NCI-H187 treated with DMSO at 0.1 percent for 48 hours (cell line): ENCODE measurements at regions not wholly inside any gene's neighbourhood (a gene's known extent, or its start where the extent isn't known, plus 50 kb on each side); places are given as distances from the start of the nearest gene placed in this dataset.
"Not testable (repeated sequence)": the region's sequence is repeated elsewhere in the genome, so short reads cannot be mapped to it uniquely, and the experiment has no call there.

Experiments used
- DNase-seq: peaks from one replicate; lab custom pipeline; 2025; lab: John Stamatoyannopoulos, UW

GRCh38 chr11:134978388-134979088 lies 566.5 kb upstream of the B3GAT1 start:
- no peak for DNase-seq

- DNase-seq, result no peak
These were observed 564.5 kb upstream of the B3GAT1 start for GRCh38 chr11:134976551-134976950.

GRCh38 chr11:134975866-134976376 lies 563.9 kb upstream of the B3GAT1 start:
- no peak for DNase-seq

DNA sequence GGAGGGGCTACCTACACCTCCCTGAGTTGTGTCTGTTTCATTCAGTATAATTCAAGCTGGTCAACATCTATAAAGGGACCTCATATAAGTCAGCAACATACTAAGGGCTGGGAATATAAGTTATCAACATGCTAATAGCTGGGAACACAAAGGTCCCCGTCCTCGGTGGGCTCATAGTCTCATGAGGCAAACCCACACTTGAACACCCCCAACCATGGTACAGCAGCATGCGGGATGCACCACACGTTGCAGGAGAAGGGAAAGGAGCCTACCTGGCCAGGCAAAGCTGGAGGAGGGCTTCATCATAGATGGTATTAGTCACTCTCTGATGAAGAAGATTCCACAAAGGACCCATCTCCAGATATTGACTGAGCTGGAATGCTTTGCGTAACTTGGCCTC lies 561.8 kb upstream of the B3GAT1 start:
- no peak for DNase-seq

GRCh38 chr11:134971381-134971780 lies 559.3 kb upstream of the B3GAT1 start:
- DNase-seq, result no peak

- no peak for DNase-seq
These were observed 555.7 kb upstream of the B3GAT1 start for GRCh38 chr11:134967746-134968145.

- DNase-seq, result not testable (repeated sequence)
These were observed 549.3 kb upstream of the B3GAT1 start for GRCh38 chr11:134961386-134961785.

DNA sequence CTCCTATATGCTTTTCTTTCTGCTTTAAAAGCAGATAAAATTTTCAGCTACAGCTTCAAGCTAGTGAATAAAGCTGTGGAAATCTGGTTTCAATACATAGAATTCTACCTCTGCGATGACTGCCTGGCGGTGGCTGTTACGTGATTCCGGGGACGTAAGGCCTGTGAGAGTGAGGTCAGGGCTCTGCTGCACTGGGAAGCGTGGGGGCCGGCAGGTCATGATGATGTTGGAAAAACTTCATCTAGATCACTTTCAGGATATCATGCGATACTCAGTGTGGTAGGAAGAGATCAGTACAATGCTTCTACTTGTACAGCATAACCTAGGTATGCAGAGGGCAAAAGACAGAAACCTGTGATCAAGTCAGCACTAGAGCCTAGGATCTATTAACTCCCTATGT lies 546.8 kb upstream of the B3GAT1 start:
- DNase-seq, result no peak

DNA sequence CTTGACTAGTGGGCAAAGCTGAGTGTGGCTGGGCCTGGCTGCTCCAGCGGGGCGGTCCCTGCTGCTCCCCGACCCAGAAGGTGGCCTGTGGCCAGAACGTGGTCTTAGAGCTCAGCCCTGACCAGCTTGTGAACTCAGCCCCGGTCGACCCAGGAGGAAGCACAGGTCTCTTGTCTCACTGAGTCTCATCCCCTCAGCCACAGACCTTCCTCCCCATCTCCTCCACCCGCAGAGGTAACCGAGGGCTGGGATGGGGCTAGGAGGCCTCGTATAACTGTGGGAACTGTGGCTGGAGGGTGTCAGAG lies 546.2 kb upstream of the B3GAT1 start:
- DNase-seq, result no peak

DNA sequence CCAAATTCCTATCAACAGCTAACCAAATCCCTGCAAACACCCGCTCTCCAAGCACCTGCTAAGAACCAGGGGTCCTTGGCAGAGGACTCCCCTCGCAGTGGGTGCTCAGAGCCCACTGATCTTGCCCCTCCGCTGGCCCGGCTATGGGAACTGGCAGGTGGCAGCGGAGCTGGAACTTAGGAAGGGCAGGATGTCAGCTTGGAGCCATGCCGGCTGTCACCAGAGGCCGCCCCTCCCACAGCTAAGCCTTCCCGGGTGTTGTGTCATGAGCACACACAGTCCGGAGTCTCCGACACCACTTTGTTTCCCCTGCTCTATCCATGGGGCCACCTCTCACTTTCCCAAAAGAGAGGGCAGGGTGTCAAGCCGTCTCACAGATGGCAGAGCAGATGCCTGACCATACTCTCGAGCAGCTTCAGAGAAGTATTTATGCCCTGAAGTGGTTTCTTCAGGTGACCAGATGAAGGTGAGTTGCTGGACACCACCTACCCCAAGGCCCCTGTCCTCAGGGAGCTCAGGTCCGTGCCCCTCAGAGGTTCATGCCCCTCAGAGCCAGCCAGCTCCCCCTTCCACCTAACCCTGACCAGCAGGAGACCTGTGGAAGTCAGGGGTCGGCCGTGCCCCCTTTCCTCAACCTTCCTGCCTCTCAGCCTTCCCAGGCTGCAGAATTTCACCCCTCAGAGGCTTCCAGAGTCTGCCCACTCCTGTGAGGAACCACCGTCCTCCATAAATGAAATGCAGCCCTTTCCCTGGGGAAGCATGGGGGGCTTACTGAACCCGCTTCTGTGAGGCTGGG lies 545.7 kb upstream of the B3GAT1 start:
- no peak for DNase-seq

GRCh38 chr11:134956450-134957210 lies 544.6 kb upstream of the B3GAT1 start:
- DNase-seq, result no peak

DNA sequence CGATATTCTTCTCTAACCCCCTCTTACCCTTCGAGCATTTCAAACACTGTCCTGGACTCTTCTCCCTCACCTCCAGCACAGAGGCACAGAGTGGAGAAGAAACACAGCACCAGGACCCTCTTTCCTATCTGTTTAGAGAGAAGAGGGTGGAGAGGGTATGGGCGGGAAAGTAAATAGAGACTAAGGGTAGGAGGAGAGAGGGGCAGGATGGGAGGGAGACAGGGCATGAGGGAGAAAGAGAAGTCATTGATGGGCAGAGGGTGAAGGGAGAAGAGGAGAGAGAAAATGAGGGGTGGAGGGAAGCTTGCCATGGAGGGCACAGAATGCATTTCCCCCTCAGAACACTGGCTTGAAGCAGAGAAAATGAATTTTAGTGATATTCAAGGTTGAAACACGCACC lies 543.9 kb upstream of the B3GAT1 start:
- DNase-seq, result not testable (repeated sequence)

DNA sequence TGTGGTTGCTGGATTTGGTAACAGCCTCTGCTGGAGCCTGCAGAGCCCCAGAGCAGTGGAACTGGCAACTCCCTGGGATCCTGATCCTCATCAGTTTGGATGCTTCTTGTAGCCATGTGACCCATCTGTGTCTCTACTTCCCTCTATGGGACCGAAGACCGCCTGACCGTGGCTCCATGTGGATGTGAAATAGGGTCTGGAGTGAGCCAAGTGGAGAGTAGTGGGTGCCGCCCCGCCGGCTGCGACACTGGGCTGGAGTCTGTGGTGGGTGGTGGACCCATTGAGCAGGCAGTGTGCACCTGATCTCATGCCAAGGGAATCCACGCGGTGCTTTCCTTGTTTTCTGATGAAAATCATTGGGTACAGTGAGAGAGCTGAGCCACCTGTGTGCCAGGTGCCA lies 543.2 kb upstream of the B3GAT1 start:
- no peak for DNase-seq

DNA sequence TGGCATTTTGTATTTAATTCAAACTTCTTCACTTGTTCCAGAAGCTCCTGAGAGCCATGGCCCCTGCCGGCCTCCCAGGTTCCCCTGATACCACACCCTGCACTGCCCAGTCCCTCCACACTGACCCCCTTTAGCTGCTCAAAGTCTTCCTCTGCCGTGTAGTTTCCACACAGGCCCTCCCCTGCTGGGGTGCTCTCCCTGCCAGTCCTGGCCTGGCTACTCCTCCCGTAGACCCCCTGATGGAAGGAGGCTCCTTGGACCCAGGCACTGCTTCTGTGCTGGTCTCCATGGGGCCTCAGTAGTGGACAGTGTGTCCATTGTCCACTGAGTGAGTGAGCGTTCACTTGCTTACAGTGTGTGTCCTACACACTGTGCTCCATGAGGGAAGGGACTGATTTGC lies 542.4 kb upstream of the B3GAT1 start:
- DNase-seq, result not testable (repeated sequence)

DNA sequence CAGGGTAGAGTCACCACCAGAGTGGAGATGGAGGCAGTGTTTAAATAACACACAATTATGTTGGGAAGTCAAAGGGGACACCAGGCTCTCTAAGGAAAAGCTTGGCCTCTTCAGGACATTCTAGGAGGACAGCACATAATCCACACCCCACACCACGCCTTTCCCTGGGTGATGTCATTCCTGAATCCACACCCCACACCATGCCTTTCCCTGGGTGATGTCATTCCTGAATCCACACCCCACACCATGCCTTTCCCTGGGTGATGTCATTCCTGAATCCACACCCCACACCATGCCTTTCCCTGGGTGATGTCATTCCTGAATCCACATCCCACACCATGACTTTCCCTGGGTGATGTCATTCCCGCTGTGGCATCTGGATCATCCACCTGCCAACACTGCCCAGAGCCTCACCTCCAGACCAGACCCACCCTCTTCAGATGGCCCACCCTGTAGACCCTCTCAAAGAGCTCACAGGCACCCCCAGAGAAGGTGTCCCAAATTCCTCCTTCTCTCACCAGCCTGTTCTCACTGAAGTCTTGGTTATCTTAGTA lies 541.5 kb upstream of the B3GAT1 start:
- DNase-seq, result not testable (repeated sequence)

DNA sequence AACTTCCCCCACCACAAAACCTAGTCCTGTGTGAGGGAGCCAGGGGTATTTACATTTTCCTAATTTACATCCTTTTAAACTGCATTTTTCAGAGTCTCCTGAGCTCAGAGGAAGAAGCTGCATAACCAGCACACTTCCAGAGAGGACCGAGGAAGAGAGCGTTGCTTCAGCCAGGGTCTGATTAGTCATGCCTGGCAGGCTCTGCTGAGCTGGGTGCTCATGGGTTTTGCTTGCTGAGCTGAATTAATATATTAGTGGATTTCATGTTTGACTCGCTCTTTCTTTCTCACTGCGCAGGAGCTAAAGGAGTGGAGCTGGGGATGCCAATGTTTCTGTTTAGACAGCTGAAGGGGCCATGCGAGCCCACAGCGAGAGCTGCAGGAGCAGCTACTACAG lies 539.3 kb upstream of the B3GAT1 start:
- DNase-seq, result no peak

GRCh38 chr11:134950692-134951304 lies 538.8 kb upstream of the B3GAT1 start:
- DNase-seq, result no peak

- no peak for DNase-seq
These were observed 537.4 kb upstream of the B3GAT1 start for GRCh38 chr11:134949121-134950090.

GRCh38 chr11:134947556-134947955 lies 535.5 kb upstream of the B3GAT1 start:
- no peak for DNase-seq

GRCh38 chr11:134945993-134946392 lies 534.0 kb upstream of the B3GAT1 start:
- no peak for DNase-seq

DNA sequence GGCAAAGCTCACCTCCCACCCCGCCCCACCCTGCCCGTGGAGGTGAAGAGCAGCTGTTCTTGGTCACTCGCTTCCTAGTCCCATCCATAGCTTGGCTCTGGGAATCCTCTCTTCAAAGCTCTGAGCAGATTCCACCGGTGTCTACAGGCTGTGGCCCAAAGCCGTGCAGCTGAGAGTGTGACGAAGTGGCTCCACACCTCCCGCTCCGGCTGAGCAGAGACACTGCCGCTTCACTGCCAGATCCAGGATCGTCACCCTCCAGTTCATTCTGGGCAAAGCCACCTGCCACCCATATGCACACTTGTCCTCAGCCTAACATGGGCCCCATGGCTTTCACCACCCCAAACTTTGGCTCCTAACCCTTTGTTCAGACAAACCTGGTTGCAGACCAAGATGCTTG lies 532.9 kb upstream of the B3GAT1 start:
- DNase-seq, result no peak
